Stimulated activated CD8-positive, alpha-beta memory T cell treated with anti-CD3 and anti-CD28 coated beads, Interleukin-15, amount 100 ng/mL, for 48 hours (primary cell): ENCODE measurements at regions not wholly inside any gene's neighbourhood (a gene's known extent, or its start where the extent isn't known, plus 50 kb on each side); places are given as distances from the start of the nearest gene placed in this dataset.

Experiments
- DNase-seq, 2 donors: peaks; one replicate each; pipeline ENCODE4 v3.0.0-alpha.2; 2020; ENCODE audit warnings: low read depth in 2 of 2

- DNase-seq = no peak
These were observed 663.0 kb downstream of the KCNA4 start for GRCh38 chr11:29353833-29354232.

- DNase-seq = no peak
These were observed 664.5 kb downstream of the KCNA4 start for GRCh38 chr11:29352273-29352795.

GRCh38 chr11:29351301-29351873, 665.4 kb downstream of the KCNA4 start:
- no peak for DNase-seq

- peak in 1 of 2 donors; percentile 4 for DNase-seq
These were observed 673.1 kb downstream of the KCNA4 start for GRCh38 chr11:29343465-29344333.

- no peak for DNase-seq
These were observed 679.9 kb downstream of the KCNA4 start for GRCh38 chr11:29336727-29337575.

GRCh38 chr11:29334776-29335130, 682.1 kb downstream of the KCNA4 start:
- DNase-seq = no peak

GRCh38 chr11:29333993-29334775, 682.6 kb downstream of the KCNA4 start:
- no peak for DNase-seq

- DNase-seq = no peak
These were observed 685.3 kb downstream of the KCNA4 start for GRCh38 chr11:29331451-29332010.

GRCh38 chr11:29328961-29329441, 687.8 kb downstream of the KCNA4 start:
- no peak for DNase-seq

GRCh38 chr11:29327891-29328290, 688.9 kb downstream of the KCNA4 start:
- no peak for DNase-seq

GRCh38 chr11:29326757-29327156, 690.1 kb downstream of the KCNA4 start:
- no peak for DNase-seq

GRCh38 chr11:29324328-29324727, 692.5 kb downstream of the KCNA4 start:
- no peak for DNase-seq

- DNase-seq = no peak
These were observed 695.3 kb downstream of the KCNA4 start for GRCh38 chr11:29321293-29322132.

- DNase-seq = no peak
These were observed 696.6 kb downstream of the KCNA4 start for GRCh38 chr11:29320196-29320595.

- no peak for DNase-seq
These were observed 697.6 kb downstream of the KCNA4 start for GRCh38 chr11:29319210-29319609.

- DNase-seq = no peak
These were observed 698.5 kb downstream of the KCNA4 start for GRCh38 chr11:29318134-29318845.

GRCh38 chr11:29317694-29318093, 699.1 kb downstream of the KCNA4 start:
- DNase-seq = no peak

GRCh38 chr11:29315275-29315674, 701.6 kb downstream of the KCNA4 start:
- DNase-seq = no peak

GRCh38 chr11:29314211-29314610, 702.6 kb downstream of the KCNA4 start:
- DNase-seq = no peak
